ENCODE measurements at regions not wholly inside any gene's neighbourhood (a gene's known extent, or its start where the extent isn't known, plus 50 kb on each side); places are given as distances from the start of the nearest gene placed in this dataset.
A peak's percentile ranks its signal among the peaks of the same experiment; 100 is the strongest.

- no peak overlapping the region for H3K56ac ChIP-seq (ENCODE audit: extremely low read depth, insufficient read depth, low read length)
- peaks cover 16% of the 10 kb centered on the region for H3K4me1 ChIP-seq (ENCODE audit: control insufficient read depth, insufficient read depth, low read length)
- H3K36me3 ChIP-seq (ENCODE audit: control insufficient read depth, insufficient read depth, low read length) = no peaks in the 10 kb centered on the region
- no peak for TF ChIP-seq MAZ (IDR thresholded peaks at IDR 0.05; ENCODE audit: borderline replicate concordance, low read depth, low read length)
- no peak for TF ChIP-seq RAD21 (IDR thresholded peaks at IDR 0.05; ENCODE audit: low read length)
- 0 out of 2 replicates have a peak overlapping the region, but pooled peaks have one; percentile 3 for H4K91ac ChIP-seq (ENCODE audit: insufficient read depth, low read depth, low read length)
- no peak overlapping the region for H3K4me3 ChIP-seq (ENCODE audit: insufficient read depth, low read depth, low read length)
- H3K4ac ChIP-seq (ENCODE audit: low read depth, low read length) = no peak overlapping the region; the same call in 1 of the 2 replicates
- in situ Hi-C loops (cut with MboI; ENCODE audit: low sequenced_read_pairs) = no loop called here
- DNase-seq = no peak
- no peaks in the 10 kb centered on the region for H3K27me3 ChIP-seq (ENCODE audit: control insufficient read depth, insufficient read depth, low read length)
- peak overlapping the region; percentile 29; the same call in 1 of the 2 replicates for H3K18ac ChIP-seq (ENCODE audit: low read depth, low read length)
- H3K27ac ChIP-seq (ENCODE audit: insufficient read depth, low read length) = no peak overlapping the region
- peak overlapping the region; percentile 3; the same call in 1 of the 2 replicates for H2BK120ac ChIP-seq (ENCODE audit: low read depth, low read length)
- H2BK15ac ChIP-seq (ENCODE audit: low read depth, low read length) = no peak overlapping the region
- no peak overlapping the region for H2AK9ac ChIP-seq (replicated peaks; ENCODE audit: low read depth, low read length, poor library complexity)
- H2BK20ac ChIP-seq (ENCODE audit: low read depth, low read length) = peak overlapping the region; percentile 38; the same call in 1 of the 2 replicates
- no peak overlapping the region for H2BK5ac ChIP-seq (ENCODE audit: low read depth, low read length, poor library complexity, severe bottlenecking)
- H2AK5ac ChIP-seq (ENCODE audit: low read depth, low read length) = no peak overlapping the region
- no peak overlapping the region for H4K8ac ChIP-seq (ENCODE audit: low read depth in 2 of 2, low read length in 2 of 2)
- BruUV-seq (replicated peaks) = no TSS peak
- ChIA-PET POLR2A (ENCODE audit: unreplicated experiment) (interaction anchor here (0.6 kb wide), 1 partner anchor 203 kb away, joined by 5 read pairs; no protein-coding TSS in a partner anchor), CTCF (interaction anchor here (0.6 to 1.5 kb wide), 5 partner anchors 8 to 407 kb away, joined by 3 to 6 read pairs (median 5); no protein-coding TSS in a partner anchor)
- H3K23ac ChIP-seq (ENCODE audit: low read depth, low read length) = no peak overlapping the region
- H3K9me1 ChIP-seq (ENCODE audit: insufficient read depth, low read length) = peaks cover 13% of the 10 kb centered on the region
- no peaks in the 10 kb centered on the region for H4K20me1 ChIP-seq (ENCODE audit: insufficient read depth, low read length)
- no peak overlapping the region for H2AFZ ChIP-seq (replicated peaks; ENCODE audit: low read length, poor library complexity)
- dilution Hi-C loops (cut with HindIII; ENCODE audit: low sequenced_read_pairs, unreplicated experiment) = no loop called here
- no peak overlapping the region for H3K4me2 ChIP-seq (ENCODE audit: low read depth, low read length)
- H3K14ac ChIP-seq (replicated peaks; ENCODE audit: low read depth, low read length) = no peak overlapping the region
- no peaks in the 10 kb centered on the region for H3K9me3 ChIP-seq (ENCODE audit: control insufficient read depth, insufficient read depth, low read length)
- H3K9ac ChIP-seq (ENCODE audit: low read depth, low read length) = no peak overlapping the region
- no peaks in the 10 kb centered on the region for H3K79me1 ChIP-seq (ENCODE audit: low read depth in 1 of 2, low read length in 2 of 2)
- intact Hi-C loops (cut with micrococcal nuclease) = loop anchor here (5.0 kb wide), 1 partner anchor 167 kb away; no protein-coding TSS in a partner anchor
- no peak for ATAC-seq (ENCODE audit: low read depth)
- no peak overlapping the region for H4K5ac ChIP-seq (ENCODE audit: low read depth, low read length)
These were observed 76.5 kb upstream of the TSPAN2 start for GRCh38 chr1:115165776-115166175.
